OCI-LY7 (cell line): ENCODE measurements at regions not wholly inside any gene's neighbourhood (a gene's known extent, or its start where the extent isn't known, plus 50 kb on each side); places are given as distances from the start of the nearest gene placed in this dataset.

Source experiments
- CTCF ChIP-seq: fragments of 200-600 bp; sonication (generic); conservative IDR thresholded peaks from 2 replicates; pipeline ENCODE4 v1.5.1; 2014; ENCODE audit warnings: mild to moderate bottlenecking, antibody characterized with exemption, low read length, moderate library complexity, mixed read lengths
- EZH2phosphoT487 ChIP-seq: fragments of 200-600 bp; sonication (generic); IDR thresholded peaks from 2 replicates; pipeline ENCODE4 v1.6.1; 2018; ENCODE audit warnings: low read depth, borderline replicate concordance, mild to moderate bottlenecking, mixed run types, antibody characterized with exemption, low read length, moderate library complexity, mixed read lengths

- TF ChIP-seq CTCF (no peak), EZH2phosphoT487 (no peak)
Measured at GRCh38 chr2:199105826-199106225, 351.9 kb downstream of the SATB2 start.
